ENCODE measurements at regions not wholly inside any gene's neighbourhood (a gene's known extent, or its start where the extent isn't known, plus 50 kb on each side); places are given as distances from the start of the nearest gene placed in this dataset.

DNA sequence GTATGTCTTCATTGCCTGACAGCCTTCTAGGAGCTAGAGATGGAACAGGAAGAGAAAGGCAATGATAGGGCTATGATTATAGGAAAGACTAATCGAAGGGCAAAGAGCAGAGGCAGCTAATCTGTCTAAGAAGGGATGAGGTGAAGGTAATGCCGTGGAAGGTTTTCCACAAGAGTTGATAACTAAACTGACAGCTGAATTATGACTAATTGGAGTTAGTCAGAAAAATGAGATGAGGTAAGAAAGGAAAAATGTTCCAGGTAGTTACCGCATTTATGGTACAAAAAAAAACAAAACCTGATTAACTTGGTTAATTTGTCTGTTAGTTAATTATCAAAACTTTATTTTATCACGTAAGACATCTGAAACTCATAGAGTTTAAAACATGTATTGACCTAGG, 260.3 kb downstream of the SLITRK6 start:
- no peak for DNase-seq (ENCODE audit: low read depth)

- DNase-seq (ENCODE audit: low read depth), result no peak
These were observed 261.6 kb downstream of the SLITRK6 start for GRCh38 chr13:85537601-85538000.

- peak; percentile 28 for DNase-seq (ENCODE audit: low read depth)
These were observed 262.5 kb downstream of the SLITRK6 start for GRCh38 chr13:85536706-85537105.

GRCh38 chr13:85535316-85536084, 263.7 kb downstream of the SLITRK6 start:
- DNase-seq (ENCODE audit: low read depth), result no peak

DNA sequence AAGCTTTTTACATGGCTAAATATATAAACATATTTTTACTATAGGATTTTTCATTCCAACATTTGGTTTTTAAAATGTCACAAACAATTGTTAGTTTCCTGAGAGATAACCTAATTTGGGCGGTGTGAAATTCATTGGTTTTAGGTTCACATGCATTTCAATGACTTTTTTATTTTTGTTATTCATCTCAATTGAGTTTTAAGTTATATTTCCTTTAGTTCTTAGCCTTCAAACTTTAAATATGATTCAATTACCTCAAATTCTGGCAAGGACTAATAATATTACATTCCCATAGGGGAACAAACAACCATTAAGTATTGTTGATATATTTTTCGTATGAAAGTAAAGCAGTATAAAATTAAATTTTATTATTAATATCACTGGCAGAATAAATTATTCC, 265.3 kb downstream of the SLITRK6 start:
- no peak for DNase-seq (ENCODE audit: low read depth)

DNA sequence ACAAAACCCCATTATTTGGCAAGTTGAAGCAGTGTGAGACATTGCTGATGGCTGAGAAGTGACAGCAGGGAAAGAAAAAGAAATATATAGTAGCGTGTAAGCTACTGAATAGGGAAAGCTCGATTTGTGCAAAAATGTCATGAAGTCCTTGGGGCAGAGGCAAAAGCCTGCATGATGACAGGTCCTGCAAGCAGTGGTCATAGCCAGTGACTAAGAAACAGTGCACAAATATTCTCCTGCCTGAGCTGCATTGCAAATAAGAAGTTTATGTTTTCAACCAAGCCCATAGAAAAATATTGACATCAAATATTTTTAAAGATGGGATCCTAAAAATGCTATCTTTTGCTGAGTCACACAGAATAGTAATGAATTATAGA, 270.0 kb downstream of the SLITRK6 start:
- DNase-seq (ENCODE audit: low read depth), result peak; percentile 66

GRCh38 chr13:85528491-85529217, 270.6 kb downstream of the SLITRK6 start:
- peak; percentile 93 for DNase-seq (ENCODE audit: low read depth)

DNA sequence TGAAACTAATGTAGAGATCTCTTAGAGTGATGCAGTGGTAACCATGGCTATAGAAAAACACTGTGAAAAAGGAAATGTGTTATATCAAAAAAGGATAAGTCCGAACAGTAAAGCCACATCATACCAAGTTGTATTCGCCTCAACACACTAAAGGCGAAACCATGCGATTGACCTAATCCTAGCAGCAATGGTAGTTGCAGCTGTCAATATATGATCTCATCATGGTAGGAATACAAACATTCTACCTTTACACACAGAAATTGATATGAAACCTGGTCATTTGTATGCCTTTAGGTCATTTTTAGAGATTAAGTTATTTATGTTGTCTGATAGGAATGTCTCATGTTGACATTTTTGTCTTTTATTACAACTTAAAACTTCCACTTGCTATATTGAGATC, 271.9 kb downstream of the SLITRK6 start:
- DNase-seq (ENCODE audit: low read depth), result no peak

DNA sequence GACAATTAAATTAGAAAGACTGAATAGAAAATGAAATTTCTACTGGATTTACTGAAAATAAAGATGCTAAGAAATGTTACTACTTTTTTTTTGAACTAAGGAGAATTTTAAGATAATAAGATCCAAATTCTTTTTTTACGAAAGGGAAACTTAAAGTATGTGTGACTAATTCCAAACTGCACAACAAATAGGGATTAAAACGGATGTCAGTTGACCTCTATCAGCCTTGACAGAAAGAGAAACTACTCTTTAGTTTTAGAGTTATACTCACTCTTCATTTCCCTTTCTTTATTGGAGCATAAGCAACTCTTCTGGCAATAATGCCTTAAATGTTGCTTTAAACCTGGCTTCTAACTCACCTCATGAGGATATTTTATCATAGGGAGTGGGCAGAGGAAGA, 273.8 kb downstream of the SLITRK6 start:
- DNase-seq (ENCODE audit: low read depth), result peak; percentile 41

- DNase-seq (ENCODE audit: low read depth), result no peak
These were observed 277.6 kb downstream of the SLITRK6 start for GRCh38 chr13:85521657-85522056.

- DNase-seq (ENCODE audit: low read depth), result no peak
These were observed 278.8 kb downstream of the SLITRK6 start for GRCh38 chr13:85520445-85520844.

GRCh38 chr13:85519363-85519762, 279.9 kb downstream of the SLITRK6 start:
- DNase-seq (ENCODE audit: low read depth), result no peak

DNA sequence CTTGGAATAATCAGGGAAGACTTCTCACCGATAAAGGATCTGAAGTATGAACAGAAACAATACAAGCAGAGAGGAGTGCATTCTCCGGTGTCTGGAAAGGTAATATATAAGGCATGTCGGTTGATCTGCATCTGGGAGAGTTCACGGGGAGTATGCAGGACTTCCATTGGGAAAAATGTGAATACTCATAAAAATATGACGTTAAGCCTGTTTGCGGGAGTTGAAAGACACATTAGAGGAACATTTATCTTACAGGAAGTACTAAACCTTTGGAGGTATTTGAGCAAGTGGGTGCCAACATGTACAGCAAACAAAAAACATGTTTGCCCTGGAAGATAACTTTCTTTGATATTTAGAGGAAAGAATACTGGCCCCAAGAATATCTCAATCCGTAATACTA, 286.8 kb downstream of the SLITRK6 start:
- DNase-seq (ENCODE audit: low read depth), result no peak

DNA sequence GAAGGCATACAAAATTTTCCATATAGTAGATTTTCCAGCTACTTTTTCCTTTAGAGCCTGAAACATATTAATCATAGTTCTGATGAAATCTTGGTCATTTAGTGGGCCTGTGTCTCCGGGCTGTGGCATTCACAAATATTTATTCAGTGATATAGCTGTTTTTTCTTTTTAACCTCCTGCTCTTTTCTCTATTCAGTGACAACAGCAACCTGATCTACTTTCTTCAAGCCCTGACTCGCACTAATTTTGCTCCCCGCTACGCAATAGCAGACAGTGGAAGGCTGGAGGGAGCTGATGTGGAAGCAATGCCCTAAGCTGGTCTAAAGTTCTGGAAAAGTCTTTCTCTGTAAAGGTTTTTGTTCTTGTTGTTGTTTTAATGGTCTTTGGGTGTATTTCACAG, 289.7 kb downstream of the SLITRK6 start:
- DNase-seq (ENCODE audit: low read depth), result peak; percentile 33

DNA sequence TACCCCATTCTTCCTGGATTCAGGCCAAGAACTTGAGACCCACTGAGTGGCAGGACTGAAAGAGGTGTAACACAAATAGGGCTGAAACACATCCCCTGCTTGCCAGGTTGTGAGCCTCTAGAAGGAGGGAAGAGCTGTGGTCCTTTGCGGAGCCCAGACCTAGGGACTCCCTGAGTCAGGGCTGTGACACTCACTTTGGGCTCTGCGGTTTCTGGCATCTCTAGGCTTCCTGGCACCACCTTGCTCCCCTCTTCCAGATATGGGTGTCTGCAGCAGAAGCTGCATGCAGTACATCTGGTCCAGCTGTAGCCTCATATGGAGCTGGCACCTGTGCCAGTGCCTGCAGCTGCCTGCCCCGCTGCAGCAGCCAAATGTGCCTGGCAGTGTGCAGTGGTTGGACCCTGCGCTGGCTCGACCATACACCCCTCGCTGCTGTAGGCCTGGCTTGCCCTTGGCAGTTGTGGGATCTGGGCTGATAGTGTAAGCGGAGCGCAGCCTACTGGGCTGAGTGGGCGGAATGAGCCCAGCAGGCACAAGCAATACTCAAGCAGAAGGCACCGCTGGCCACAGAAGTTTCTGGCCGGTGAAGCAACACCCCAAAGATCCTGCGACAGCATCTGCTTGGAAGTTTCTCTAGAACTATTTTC, 290.4 kb downstream of the SLITRK6 start:
- no peak for DNase-seq (ENCODE audit: low read depth)

DNA sequence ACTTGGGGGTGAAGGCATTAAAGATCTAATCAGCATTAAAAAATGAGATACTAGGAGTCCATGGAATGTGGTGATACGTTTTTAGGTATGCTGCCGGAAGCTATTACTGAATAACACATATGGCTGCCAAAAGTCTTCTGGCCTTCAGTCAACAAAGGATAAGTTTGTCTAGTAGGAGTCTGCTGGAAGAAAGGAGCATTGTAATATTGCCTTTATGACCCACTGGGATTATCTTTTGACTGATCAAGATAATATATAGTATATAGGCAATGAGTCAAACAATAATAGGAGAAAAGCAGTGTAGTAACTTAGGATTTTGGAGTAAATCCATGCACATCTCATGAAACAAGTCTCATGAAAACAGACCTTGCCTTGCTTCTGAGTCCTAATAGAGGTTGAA, 295.4 kb downstream of the SLITRK6 start:
- DNase-seq (ENCODE audit: low read depth), result peak; percentile 76

GRCh38 chr13:85501616-85502015, 297.6 kb downstream of the SLITRK6 start:
- DNase-seq (ENCODE audit: low read depth), result no peak

DNA sequence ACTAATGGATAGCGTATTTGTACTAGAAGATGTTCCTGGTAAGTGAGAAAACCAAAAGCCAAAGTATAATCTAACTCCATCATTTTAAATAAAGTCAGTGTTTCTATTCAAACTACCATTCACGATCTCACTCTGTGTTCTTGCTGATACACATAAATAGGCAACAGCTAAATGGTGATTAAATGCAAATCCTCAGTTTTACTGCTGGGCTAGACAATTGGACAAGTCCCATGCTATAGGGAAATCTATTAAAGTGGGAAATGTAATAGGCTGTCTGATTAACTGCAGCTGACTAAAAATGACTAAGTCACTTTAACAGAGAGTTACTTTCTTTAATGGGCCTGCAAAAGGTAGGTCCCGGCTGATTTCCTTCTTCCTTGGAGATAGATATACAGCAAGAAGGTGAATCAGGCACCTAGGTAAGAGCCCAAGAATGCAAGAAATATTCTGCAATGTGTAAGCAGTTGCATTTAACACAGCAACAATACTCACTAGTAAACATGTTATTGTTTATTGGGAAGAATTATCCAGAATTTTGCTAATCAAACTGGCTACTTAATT, 298.4 kb downstream of the SLITRK6 start:
- DNase-seq (ENCODE audit: low read depth), result no peak

- DNase-seq (ENCODE audit: low read depth), result no peak
These were observed 300.4 kb downstream of the SLITRK6 start for GRCh38 chr13:85498774-85499173.

- DNase-seq (ENCODE audit: low read depth), result peak; percentile 96
These were observed 301.6 kb downstream of the SLITRK6 start for GRCh38 chr13:85497652-85498051.

GRCh38 chr13:85492283-85492682, 306.9 kb downstream of the SLITRK6 start:
- no peak for DNase-seq (ENCODE audit: low read depth)

DNA sequence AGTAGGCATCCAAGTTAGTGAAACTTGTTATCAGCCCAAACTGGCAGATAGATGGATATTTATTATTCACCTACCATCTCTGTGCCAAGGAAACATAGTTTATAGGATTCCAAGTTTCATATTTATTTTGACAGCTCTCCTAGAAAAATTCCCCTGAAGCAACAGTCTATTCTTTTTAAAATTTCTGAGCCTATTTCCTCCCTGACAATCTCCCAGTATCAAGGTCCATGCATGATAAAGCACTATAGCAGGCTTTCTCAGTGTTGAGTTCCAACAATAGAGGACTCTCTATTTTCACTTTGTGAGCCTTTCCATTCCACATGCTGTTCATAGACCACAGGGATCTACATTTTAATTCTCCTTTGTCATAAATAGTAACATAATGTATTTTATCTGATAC, 312.6 kb downstream of the SLITRK6 start:
- DNase-seq (ENCODE audit: low read depth), result no peak

DNA sequence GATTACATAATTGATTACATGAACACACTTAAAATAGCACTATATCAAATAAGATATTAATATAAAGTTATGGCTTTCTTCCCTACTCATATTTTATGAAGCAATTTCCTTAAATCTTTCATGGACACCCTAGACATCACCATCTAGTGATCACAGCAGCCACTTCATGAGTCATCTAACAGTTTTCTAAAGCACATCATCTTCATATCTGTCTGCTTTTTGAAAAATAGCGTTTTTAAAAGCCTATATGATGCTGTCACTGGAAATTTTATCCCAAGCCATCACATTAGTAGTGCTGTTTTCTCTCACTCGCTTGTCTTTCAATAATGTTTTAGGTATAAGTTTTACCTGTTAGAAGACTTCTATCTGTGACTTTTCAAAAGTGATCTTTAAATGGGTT, 326.1 kb downstream of the SLITRK6 start:
- DNase-seq (ENCODE audit: low read depth), result no peak
